ENCODE measurements at regions not wholly inside any gene's neighbourhood (a gene's known extent, or its start where the extent isn't known, plus 50 kb on each side); places are given as distances from the start of the nearest gene placed in this dataset.

DNA sequence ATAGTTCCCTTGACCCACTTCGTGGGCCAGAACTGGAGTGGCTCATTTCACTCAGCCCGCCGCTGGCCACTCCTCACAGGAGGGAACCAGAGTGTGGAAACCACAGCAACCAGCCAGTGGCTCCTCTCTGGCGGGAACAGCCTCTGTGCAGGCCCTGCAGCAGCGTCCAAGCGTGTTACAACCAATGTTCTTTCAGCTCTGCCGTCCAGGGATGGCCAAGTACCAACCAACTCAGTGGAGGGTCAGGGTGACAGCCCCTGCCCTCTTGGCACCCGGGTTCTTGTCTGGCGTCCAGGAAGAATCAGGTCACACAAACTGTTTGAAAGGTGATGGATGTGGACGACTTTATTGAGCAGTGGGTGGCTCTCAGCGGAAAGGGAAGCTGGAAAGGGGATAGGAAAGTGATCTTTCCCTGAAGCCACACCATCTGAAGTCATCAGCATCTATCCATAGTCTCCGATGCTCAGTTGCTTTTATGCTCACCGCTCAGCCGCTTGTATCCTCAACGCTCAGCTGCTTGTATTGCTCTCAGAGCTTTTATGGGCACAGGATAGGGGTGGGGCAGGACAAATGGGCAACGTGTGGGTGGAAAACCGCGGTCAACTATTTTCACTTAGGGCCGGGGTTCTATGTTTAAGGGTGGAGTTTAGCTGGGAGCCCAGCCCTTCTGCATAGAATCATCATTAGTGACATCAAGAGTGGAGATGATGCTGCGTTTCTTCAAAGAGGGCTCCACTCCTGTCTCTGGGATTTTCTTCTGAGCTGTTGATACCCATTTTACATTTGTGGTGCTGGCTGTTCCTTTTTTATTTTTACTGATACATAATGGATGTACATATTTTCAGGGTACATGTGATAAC, 250.2 kb downstream of the RRAGC start:
- TF ChIP-seq CTCF (IDR thresholded peaks at IDR 0.05; ENCODE audit: insufficient read depth, low read length), result no peak
- TF ChIP-seq REST (IDR thresholded peaks at IDR 0.05; ENCODE audit: insufficient replicate concordance, low read depth), result no peak
- TF ChIP-seq POLR2AphosphoS5 (IDR thresholded peaks at IDR 0.05; ENCODE audit: low read depth), result no peak
- TF ChIP-seq SPI1 (IDR thresholded peaks at IDR 0.05; ENCODE audit: borderline replicate concordance, low read depth), result no peak

All from HL-60 (cell line).